ENCODE measurements at regions not wholly inside any gene's neighbourhood (a gene's known extent, or its start where the extent isn't known, plus 50 kb on each side); places are given as distances from the start of the nearest gene placed in this dataset.

DNA sequence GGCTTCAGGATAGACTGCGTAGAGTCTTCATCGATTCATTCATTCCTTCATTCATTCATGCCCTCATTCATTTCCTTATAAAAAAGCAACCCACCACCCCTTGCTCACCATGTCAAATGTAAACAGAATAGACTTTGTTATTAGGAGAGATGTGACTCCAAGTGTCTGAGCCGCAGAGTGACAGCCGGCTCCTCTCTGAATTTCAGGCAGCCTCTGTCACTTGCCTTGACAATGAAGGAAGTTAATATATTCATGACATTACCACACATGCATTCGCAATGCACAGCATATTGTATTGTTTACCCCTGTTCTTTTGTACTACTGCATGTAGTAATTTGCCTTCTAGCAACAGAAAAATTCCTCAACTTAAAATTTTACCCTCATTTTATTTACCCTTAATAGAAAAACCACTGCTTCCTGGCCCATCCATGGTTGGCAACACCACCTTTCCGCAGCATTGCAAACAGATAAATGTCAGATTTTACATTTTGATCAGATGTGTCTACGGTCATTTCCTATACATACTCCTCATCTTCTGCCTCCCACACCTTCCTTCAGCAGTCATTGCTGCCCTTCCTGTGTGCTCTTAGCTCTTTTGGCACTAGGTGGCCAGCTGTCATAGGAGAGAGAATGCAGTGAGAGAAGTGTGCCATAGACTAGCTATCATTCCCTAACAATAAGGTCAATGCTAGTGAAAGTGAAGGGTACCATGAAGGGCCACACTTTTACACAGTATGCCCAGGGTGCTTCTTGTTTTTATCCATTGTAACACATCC lies 1090.8 kb downstream of the BCL11A start:
- Histone ChIP-seq H3K4ac (replicated peaks; ENCODE audit: insufficient read length, low read depth, low read length) (no peak overlapping the region), H4K8ac (ENCODE audit: extremely low read depth, insufficient read depth, low read length) (no peak overlapping the region), H3K9ac (replicated peaks in 1 of 4; ENCODE audit: extremely low read depth in 1 of 4, low read depth in 3 of 4, low read length in 3 of 4) (peak overlapping the region in 1 of 4 experiments; percentile 8; a peak in 1 of 7 replicates), H4K20me1 (replicated peaks in 1 of 2; ENCODE audit: control insufficient read depth in 1 of 2, insufficient read depth in 2 of 2, low read length in 2 of 2) (no peaks in the 10 kb centered on the region), H2BK20ac (ENCODE audit: low read length) (no peak overlapping the region), H3K4me2 (ENCODE audit: insufficient read depth in 1 of 2, low read depth in 2 of 2, low read length in 2 of 2) (no peak overlapping the region), H3K36me3 (ENCODE audit: control insufficient read depth in 2 of 4, insufficient read depth in 4 of 4, low read length in 3 of 4) (no peaks in the 10 kb centered on the region), H3K18ac (ENCODE audit: extremely low read depth, low read length) (no peak overlapping the region), H3K56ac (replicated peaks; ENCODE audit: insufficient read length, low read depth, low read length) (no peak overlapping the region), H2AK5ac (ENCODE audit: low read depth, low read length) (peak overlapping the region; percentile 18; the same call in 1 of the 2 replicates), H3K79me1 (ENCODE audit: low read depth, low read length) (no peaks in the 10 kb centered on the region), H4K91ac (replicated peaks; ENCODE audit: insufficient read length, low read length) (no peak overlapping the region), H2AFZ (ENCODE audit: low read length) (no peak overlapping the region), H3K27me3 (replicated peaks in 1 of 4; ENCODE audit: control insufficient read depth in 3 of 4, extremely low read depth in 1 of 4, insufficient read depth in 3 of 4, low read length in 3 of 4) (no peaks in the 10 kb centered on the region), H2BK15ac (ENCODE audit: low read length) (no peak overlapping the region), H3K23ac (ENCODE audit: insufficient read length) (no peak overlapping the region), H3K23me2 (ENCODE audit: low read depth, low read length) (no peaks in the 10 kb centered on the region), H2BK120ac (replicated peaks; ENCODE audit: low read depth, low read length) (no peak overlapping the region), H3K27ac (ENCODE audit: low read depth, low read length) (no peak overlapping the region), H3K4me1 (replicated peaks in 1 of 4; ENCODE audit: control insufficient read depth in 3 of 4, insufficient read depth in 4 of 4, low read length in 3 of 4) (peaks cover 0 to 5% (median 2%) of the 10 kb centered on the region in 4 experiments; a peak in 2 of 7 replicates), H3K79me2 (ENCODE audit: control insufficient read depth in 1 of 2, insufficient read depth in 2 of 2, low read length in 2 of 2) (no peaks in the 10 kb centered on the region), H4K5ac (ENCODE audit: insufficient read length, low read depth, low read length) (no peak overlapping the region), H3K9me3 (ENCODE audit: insufficient read depth in 2 of 2, low read depth in 1 of 2, low read length in 1 of 2) (peaks cover 0 to 4% of the 10 kb centered on the region in 2 experiments; a peak in 1 of 4 replicates), H2BK12ac (ENCODE audit: low read depth, low read length) (peak overlapping the region; percentile 18; the same call in 1 of the 2 replicates), H3K4me3 (ENCODE audit: extremely low read depth in 1 of 4, insufficient read depth in 2 of 4, low read depth in 3 of 4, low read length in 4 of 4) (no peak overlapping the region), H2BK5ac (ENCODE audit: low read depth, low read length) (no peak overlapping the region), H3K14ac (ENCODE audit: insufficient read length) (no peak overlapping the region)
- FAIRE-seq (no peak), DNase-seq (ENCODE audit: low read depth in 1 of 2, low spot score in 2 of 2) (no peak)
- WGBS, 2 experiments (ENCODE audit: extremely low coverage in 1 of 2, insufficient coverage in 1 of 2, insufficient read length in 1 of 2, insufficient replicate concordance in 2 of 2, low coverage in 1 of 2, low lambda C conversion rate in 2 of 2, missing lambda C conversion rate in 1 of 2): 83% methylated on average over 7 of the region's 7 CpGs; no CpG with 5 or more reads in 1 of the 2 experiments
- POLR2A ChIA-PET (ENCODE audit: partially characterized antibody): no interaction called here
- CTCF ChIA-PET (ENCODE audit: partially characterized antibody): interaction anchor here (0.6 to 1.5 kb wide), 4 partner anchors 17 to 388 kb away, joined by 3 to 5 read pairs (median 4); no protein-coding TSS in a partner anchor
- TF ChIP-seq HDAC6 (IDR thresholded peaks at IDR 0.05; ENCODE audit: low read depth, low read length) (no peak), SAP30 (IDR thresholded peaks at IDR 0.05; ENCODE audit: insufficient read depth, insufficient replicate concordance, low read length) (no peak), SUZ12 (IDR thresholded peaks at IDR 0.05; ENCODE audit: low read length) (no peak), SIN3A (conservative IDR thresholded peaks at IDR 0.05 in 1 of 2, IDR thresholded peaks at IDR 0.05 in 1 of 2; ENCODE audit: low read depth in 1 of 2, low read length in 2 of 2) (no peak), TAF1 (IDR thresholded peaks at IDR 0.05; ENCODE audit: low read depth, low read length) (no peak), SP2 (IDR thresholded peaks at IDR 0.05; ENCODE audit: low read length) (no peak), RAD21 (IDR thresholded peaks at IDR 0.05 in 1 of 2, conservative IDR thresholded peaks at IDR 0.05 in 1 of 2; ENCODE audit: low read depth in 2 of 2, low read length in 2 of 2) (peak; percentile 30 to 50), TBP (IDR thresholded peaks at IDR 0.05; ENCODE audit: low read depth, low read length) (no peak)
- TF ChIP-seq, protein P1, sequence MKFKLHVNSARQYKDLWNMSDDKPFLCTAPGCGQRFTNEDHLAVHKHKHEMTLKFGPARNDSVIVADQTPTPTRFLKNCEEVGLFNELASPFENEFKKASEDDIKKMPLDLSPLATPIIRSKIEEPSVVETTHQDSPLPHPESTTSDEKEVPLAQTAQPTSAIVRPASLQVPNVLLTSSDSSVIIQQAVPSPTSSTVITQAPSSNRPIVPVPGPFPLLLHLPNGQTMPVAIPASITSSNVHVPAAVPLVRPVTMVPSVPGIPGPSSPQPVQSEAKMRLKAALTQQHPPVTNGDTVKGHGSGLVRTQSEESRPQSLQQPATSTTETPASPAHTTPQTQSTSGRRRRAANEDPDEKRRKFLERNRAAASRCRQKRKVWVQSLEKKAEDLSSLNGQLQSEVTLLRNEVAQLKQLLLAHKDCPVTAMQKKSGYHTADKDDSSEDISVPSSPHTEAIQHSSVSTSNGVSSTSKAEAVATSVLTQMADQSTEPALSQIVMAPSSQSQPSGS (IDR thresholded peaks at IDR 0.05; ENCODE audit: low read length): no peak
